Ecto neural progenitor cell (in vitro differentiated cells): ENCODE measurements at regions not wholly inside any gene's neighbourhood (a gene's known extent, or its start where the extent isn't known, plus 50 kb on each side); places are given as distances from the start of the nearest gene placed in this dataset.

Experiments used
- DNase-seq: peaks from one replicate; pipeline ENCODE4 v3.0.0-alpha.2; 2018; ENCODE audit warnings: low spot score

DNA sequence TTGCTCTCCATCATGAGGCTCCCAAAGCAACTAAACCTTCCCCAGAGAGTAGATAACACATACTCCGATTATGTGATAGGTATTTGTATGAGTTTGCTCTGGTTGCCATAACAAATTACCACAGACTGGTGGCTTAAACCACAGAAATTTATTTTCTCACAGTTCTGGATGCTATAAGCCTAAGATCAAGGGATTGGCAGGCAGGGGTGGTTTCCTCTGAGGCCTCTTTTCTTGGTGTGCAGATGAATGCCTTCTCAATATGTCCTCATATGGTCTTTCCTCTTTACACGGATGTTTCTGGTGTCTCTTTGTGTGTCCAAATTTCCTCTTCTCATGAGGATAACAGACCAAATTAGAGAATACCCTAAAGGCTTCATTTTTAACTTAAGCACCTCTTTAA is 285.8 kb upstream of the GRIP1 start:
- no peak for DNase-seq

DNA sequence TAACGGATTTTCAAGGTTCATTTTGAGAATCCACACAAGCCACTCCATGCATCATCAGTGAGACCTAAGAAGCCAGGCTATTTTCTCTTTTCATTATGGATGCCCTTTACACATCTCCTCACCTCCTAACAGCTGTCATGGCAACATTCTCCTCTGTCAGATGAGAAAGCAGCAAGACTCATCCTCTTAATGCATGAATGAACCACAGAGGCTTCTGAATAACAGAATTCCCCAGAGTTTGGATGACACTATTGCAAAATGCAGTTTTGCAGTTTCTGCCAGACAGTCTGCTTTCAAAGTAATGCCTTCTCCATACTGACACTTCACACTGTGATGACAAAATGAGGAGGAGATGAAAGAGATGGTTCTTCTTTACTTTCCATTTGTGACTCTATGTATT is 286.7 kb upstream of the GRIP1 start:
- no peak for DNase-seq

DNA sequence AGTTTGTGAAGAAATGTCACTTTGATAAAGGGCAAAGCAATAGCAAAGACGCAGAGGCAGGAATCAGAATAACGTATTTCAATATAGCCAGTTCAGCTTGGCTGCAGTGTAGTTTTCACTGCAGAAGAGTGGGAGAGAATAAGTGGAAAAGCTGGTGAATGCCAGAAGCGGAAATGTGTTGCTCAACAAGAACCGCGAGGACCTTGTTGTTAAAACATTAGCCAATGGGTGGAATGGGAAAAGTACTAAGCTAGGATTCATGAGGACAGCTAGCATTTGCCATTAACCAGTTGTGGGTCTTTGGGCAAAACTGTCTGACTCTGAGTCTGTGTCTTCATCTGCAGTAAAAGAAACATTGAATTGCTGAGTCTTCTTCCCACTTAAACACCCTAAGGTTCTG is 292.9 kb upstream of the GRIP1 start:
- no peak for DNase-seq

- no peak for DNase-seq
These were observed 292.6 kb upstream of the CAND1 start for GRCh38 chr12:66976526-66976925.

- DNase-seq, result no peak
These were observed 290.4 kb upstream of the CAND1 start for GRCh38 chr12:66978802-66979201.

DNA sequence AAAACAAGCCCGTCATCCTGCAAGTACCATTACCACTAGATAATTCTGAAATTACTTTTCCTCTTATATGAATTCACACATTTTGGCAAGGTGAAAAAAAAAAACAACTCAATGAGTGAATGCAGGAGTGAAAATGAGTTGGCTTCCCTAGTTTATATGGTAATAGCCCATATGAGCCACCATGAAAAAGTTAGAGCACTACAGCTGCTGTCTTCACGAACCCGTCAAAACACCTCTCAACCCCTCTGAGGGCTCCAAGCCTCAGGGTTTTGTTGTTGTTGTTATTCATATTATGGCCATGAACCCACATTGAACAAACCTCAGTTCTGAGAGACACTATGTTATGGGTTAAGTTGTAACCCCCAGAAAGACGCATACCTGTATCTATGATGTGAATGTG is 289.9 kb upstream of the CAND1 start:
- no peak for DNase-seq

GRCh38 chr12:66984077-66984476 is 285.1 kb upstream of the CAND1 start:
- DNase-seq, result no peak

DNA sequence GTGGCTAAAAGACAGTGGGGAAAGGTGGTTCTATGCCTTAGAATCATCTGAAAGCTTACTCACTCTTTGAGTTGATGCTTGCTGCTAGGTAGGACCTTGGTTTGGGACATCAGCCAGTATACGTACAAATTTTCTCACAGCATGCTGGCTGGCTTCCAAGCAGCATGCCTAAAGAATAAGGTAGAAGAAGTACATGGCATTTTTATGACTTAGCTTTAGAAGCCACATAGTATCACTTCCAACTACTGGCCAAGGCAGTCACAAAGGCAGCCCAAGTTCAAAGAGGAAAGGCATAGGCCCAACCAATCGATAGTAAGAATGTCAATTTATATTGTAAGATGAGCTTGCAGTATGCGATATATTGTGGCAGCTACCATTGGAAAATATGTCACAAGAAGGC is 284.2 kb upstream of the CAND1 start:
- no peak for DNase-seq

- DNase-seq, result no peak
These were observed 270.0 kb upstream of the CAND1 start for GRCh38 chr12:66999141-66999540.

DNA sequence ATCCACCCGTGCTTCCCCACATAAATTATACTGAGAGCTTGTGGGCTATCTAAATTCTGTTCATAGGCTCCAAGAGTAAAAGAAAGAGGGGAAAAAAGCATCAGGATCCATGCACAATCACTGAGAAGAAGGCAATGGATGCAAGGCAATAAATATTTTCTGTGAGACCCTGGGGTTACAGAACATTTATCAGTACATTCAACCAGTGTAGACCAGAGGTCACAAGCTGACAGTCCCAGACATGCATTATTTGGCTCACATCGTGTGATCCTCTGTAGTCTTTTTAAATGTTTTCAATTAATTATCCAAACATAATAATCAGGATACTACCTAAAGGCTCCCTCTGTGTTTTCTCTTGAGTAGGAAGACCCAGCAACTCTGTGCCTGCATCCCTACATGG is 267.9 kb upstream of the CAND1 start:
- no peak for DNase-seq

DNA sequence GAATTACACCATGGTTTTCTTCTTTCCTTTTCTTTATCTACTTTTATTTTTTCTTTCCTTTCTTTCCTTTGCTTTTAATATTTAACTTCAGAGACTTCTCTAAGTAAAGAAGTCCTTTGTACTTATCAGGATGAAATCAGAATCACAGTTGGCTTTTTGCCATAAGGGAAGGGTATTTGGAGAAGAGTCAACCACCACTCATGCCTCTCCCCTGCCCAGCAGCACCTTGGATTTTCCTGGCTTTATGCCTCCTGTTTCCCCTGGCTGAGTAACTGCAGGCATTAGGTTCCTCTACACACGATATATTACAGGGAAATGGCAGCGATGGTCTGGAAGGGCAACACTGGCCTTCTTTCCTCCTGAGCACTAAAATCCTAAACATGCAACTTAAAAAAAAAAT is 266.4 kb upstream of the CAND1 start:
- DNase-seq, result no peak

DNA sequence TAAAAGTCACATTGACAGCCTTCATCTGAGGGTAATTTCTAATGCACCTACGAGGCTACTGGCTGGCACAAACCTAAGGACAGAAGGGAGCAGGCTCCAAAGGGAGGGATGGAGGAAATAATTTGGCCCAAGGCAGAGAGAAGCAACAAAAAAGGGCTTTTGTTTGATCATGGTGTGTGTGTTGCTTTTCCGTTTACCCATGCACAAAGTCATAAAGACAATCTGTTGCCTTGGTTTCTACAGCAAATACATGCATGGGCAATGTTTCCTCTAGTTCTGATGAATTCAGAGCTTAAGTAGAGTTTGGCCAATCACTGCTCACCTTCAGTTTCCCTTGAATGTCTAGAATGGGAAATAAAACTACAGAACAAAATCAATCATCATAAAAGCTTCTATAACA is 262.5 kb upstream of the CAND1 start:
- no peak for DNase-seq

- DNase-seq, result no peak
These were observed 254.5 kb upstream of the CAND1 start for GRCh38 chr12:67014642-67015041.

DNA sequence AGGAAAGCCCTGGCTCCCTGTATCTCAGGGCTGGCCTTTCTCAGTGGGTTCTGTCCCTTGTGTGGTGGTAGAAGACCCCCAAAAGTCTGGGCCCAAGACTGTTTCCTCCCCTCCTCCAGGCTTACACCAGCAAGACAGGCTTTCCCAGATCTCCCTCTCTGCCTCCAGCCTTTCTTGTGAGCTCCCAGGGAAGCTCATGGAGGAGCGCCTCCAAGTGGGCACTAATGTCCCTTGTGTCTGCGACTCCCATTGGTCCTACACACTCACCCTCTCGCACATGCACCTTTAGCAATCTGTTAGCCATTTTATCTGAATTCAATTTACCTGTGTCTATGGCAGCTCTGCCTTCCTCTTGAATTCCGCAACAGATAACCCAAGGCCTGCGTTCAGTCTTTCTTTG is 251.1 kb upstream of the CAND1 start:
- DNase-seq, result no peak

- no peak for DNase-seq
These were observed 250.1 kb upstream of the CAND1 start for GRCh38 chr12:67019070-67019469.

DNA sequence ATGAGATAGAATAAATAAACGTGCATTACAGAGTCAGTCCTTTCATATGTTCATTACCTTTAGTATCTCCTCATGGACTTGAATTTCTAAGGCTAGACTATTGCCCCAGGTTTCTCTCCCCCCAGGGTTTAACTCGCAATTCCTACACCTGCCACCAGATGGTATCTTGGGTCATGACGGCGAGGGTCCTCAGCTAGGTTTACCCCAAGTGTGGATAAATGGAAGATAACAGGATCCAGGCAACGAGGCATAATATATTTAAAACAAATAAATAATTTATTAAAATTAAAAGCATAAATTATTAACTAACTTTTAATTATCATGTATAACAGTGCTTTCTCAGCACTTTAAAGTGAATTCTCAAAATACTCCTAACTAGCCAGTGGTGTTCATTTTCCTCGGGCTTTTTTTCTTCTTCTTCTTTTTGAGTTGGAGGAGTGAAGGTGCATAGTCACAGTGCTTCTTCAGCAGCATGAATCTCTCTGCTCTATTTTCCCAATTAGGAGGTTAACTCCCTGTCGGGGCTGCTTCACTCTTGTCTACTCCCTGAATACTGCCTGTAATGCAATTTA is 243.5 kb upstream of the CAND1 start:
- peak; percentile 76 for DNase-seq

- DNase-seq, result no peak
These were observed 242.5 kb upstream of the CAND1 start for GRCh38 chr12:67026487-67027246.

DNA sequence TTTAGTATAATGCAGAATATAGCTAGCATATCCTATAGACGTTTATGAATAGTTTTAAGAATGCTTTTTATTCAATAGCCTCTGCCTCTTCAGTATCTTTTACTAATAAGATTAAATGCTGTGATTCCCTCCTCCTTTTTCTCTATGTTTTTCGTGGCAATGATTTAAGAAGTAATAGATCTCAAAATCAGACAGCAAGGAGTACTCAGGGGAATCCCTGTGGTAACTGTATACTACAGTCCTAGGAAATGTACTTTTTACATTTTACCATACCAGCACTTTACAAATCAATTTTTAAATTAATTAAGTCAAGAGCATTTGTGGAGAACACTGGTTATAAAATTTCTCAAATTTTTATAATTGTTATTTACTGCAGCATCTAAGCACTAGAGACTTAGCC is 240.6 kb upstream of the CAND1 start:
- no peak for DNase-seq

- no peak for DNase-seq
These were observed 234.9 kb upstream of the CAND1 start for GRCh38 chr12:67034110-67034879.

DNA sequence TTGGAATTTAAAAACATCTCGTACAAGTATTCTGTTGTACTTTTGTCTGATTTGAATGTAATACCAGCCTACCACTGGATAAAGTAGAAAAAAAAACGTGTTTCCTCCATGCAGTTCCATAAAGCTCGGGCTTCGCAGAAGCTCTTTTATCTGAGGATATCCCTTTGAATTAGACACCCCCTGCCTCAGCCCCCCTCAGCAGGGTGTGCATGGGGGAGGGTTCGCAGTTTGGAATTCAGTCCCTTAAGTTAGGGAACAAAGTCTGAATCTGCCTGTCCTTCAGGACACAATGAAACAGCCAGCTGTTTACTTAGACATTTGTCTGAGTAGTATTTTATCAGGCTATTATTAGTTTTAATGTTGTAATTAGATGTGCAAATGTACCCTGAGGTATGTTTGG is 234.0 kb upstream of the CAND1 start:
- no peak for DNase-seq

GRCh38 chr12:67038486-67038885 is 230.7 kb upstream of the CAND1 start:
- DNase-seq, result no peak

DNA sequence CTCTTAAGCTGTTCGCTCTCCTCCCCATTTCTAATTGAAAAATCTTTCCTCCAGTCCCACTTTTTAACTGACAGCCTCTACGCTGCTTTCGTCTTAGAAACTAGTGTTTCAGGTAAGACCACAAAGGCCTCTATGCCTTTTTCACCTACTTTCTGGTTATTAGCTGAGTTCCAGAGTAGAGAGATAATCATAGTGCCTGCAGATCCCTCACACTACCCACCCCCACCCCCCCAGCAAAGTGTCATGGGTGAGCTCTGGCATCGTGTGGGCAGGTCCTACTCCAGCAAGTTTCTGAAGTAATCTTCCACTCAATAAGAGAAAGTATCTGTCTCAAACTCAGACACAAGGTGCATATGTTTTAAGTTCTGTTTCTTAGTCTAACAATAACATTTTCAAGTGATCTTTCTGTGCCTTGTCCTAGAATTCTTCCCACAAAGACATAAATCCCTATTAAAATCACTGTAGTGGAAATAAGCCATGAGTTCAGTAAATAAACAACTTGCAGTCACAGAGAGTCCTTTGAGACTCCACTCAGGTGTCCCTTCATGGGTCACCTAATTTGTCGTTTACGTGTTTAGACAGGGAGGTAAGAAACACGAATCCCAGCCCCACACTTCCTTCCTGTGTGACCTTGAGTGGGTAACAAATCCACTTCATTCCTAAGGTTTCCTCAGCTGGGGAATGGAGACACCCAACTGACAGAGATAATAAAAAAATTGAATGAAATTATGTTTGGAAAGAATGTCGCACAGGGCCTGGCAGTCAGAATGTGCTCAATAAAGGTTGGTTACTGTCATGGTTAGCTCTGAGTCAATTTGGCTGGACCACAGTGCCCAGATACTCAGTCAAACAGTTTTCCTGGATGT is 228.9 kb upstream of the CAND1 start:
- DNase-seq, result no peak

- no peak for DNase-seq
These were observed 228.4 kb upstream of the CAND1 start for GRCh38 chr12:67040861-67041137.
